Colonic mucosa (tissue), 4 donors: ENCODE measurements at regions not wholly inside any gene's neighbourhood (a gene's known extent, or its start where the extent isn't known, plus 50 kb on each side); places are given as distances from the start of the nearest gene placed in this dataset.

Experiments
- DNase-seq: peaks from one replicate; pipeline ENCODE4 v3.0.0-alpha.2; 2020
- H3K27ac ChIP-seq: fragments of 200-600 bp; one replicate; pipeline ENCODE4 v1.8.0; 2021
- H3K27me3 ChIP-seq: fragments of 200-600 bp; one replicate; pipeline ENCODE4 v1.8.0; 2021
- H3K36me3 ChIP-seq: fragments of 200-600 bp; one replicate; pipeline ENCODE4 v1.8.0; 2021
- H3K4me1 ChIP-seq: fragments of 200-600 bp; one replicate; pipeline ENCODE4 v1.8.0; 2021; ENCODE audit warnings: mild to moderate bottlenecking
- H3K4me3 ChIP-seq: fragments of 200-600 bp; one replicate; pipeline ENCODE4 v1.8.0; 2021
- H3K9ac ChIP-seq, 2 donors: one replicate each; pipeline ENCODE4 v1.7.0; 2013; ENCODE audit warnings: control low read depth in 2 of 2, low read depth in 2 of 2, low read length in 2 of 2
- H3K9me3 ChIP-seq: fragments of 200-600 bp; one replicate; pipeline ENCODE4 v1.8.0; 2021
- intact Hi-C: fragments of 100-400 bp; cut with DNase I; formaldehyde crosslinking; loops from one replicate; pipeline ENCODE4 v1.14.1; 2022
- TF ChIP-seq, protein P1 (sequence below): fragments of 200-600 bp; IDR thresholded peaks from one replicate; pipeline ENCODE4 v1.8.0; 2022; ENCODE audit warnings: antibody characterized with exemption, mild to moderate bottlenecking
- donor health status: healthy.
- donor health status: DM: no; HTN: no; CAD: no.
- donor health status: DM: no; HTN: no; CAD: no.

DNA sequence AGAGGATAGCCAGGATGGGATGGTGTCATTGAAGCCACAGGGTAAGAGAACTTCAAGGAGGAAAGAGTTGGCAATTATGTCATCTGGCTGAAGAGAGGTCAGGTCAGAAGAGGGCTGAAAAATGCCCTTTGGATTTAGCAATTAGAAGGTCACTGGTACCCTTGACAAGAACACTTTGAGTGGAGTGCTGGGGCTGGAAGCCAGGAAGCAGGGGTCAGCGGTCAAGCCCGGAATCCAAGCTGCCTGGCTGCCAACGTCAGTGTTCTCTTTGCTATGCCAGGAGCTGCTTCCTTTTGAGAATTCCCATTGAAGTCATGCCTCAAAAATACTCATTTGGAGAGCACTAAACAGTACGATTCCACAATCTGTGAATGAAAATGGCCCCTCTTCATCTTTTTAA is 386.5 kb downstream of the SHQ1 start:
- TF ChIP-seq, protein P1, sequence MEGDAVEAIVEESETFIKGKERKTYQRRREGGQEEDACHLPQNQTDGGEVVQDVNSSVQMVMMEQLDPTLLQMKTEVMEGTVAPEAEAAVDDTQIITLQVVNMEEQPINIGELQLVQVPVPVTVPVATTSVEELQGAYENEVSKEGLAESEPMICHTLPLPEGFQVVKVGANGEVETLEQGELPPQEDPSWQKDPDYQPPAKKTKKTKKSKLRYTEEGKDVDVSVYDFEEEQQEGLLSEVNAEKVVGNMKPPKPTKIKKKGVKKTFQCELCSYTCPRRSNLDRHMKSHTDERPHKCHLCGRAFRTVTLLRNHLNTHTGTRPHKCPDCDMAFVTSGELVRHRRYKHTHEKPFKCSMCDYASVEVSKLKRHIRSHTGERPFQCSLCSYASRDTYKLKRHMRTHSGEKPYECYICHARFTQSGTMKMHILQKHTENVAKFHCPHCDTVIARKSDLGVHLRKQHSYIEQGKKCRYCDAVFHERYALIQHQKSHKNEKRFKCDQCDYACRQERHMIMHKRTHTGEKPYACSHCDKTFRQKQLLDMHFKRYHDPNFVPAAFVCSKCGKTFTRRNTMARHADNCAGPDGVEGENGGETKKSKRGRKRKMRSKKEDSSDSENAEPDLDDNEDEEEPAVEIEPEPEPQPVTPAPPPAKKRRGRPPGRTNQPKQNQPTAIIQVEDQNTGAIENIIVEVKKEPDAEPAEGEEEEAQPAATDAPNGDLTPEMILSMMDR, result no peak
- Histone ChIP-seq H3K27ac (no peak overlapping the region), H3K9me3 (no peaks in the 10 kb centered on the region), H3K36me3 (no peaks in the 10 kb centered on the region), H3K27me3 (no peaks in the 10 kb centered on the region), H3K4me1 (peaks cover 6% of the 10 kb centered on the region), H3K4me3 (no peak overlapping the region), H3K9ac (no peak overlapping the region)
- intact Hi-C loops, result no loop called here
- DNase-seq, result no peak

DNA sequence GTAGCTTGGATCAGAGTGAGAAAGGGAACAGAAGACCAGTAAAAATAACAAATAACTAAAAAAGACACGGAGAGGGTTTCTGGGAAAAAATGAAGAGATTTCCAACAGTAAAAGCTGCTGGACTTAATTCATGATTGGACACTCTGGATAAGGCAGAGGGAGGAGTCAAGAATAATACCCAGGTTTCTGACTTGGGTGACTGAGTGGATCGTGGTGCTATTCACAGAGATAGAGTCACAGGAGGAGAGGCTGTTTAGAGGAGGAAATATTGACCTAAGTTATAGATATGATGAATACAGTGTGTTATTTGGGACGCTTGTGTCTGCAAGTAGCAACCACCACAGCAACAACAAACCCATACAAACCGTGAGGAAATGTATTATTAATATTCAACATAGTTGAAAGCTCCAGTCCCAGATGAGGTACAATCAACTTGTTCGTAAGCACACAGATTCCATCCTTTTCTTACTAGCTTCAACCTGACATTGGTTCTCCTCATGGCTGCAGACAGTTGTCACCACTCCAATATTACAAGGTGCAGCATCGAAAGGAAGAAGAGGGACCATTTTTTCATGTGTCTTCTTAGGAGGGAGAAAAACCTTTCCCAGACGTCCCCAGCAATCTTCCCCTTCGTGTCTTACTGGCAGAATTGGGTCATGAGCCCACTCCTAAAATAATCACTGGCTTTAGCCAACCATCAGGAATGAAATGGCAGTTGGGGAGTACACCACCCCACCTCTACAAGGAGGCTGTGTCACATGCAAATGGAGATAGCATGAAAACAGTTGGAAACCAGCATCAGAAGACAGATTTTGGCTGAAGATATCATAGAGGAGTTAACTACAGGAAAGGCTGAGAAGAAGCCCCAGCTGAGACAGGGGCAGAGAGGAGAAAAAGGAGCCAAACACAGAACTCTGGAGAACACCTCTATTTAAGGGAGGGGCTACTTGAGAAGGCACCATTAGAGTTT is 387.8 kb downstream of the SHQ1 start:
- intact Hi-C loops, result no loop called here
- no peaks in the 10 kb centered on the region for H3K27me3 ChIP-seq
- TF ChIP-seq, protein P1, result no peak
- no peak overlapping the region for H3K9ac ChIP-seq
- H3K9me3 ChIP-seq, result no peaks in the 10 kb centered on the region
- H3K36me3 ChIP-seq, result no peaks in the 10 kb centered on the region
- DNase-seq, result no peak
- no peak overlapping the region for H3K4me3 ChIP-seq
- H3K4me1 ChIP-seq, result peaks cover 6% of the 10 kb centered on the region
- no peak overlapping the region for H3K27ac ChIP-seq

DNA sequence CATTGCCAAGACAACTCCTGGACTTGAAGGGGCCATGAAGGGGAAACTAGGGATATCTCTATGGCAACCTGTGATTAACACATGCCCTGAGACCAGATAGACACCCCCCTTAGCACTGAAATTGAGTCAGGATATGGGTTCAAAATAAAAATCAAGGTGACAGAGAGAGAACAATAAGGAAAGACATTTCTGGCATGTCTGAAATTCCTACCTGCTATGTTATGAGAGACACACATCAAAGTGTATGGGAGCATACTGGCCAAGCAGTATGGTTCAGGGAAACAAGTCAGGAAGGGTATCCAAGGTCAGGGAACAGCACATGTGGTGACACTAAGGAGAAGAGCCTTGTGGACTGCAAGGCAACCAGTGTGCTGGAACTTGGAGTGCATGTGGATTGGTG is 388.7 kb downstream of the SHQ1 start:
- Histone ChIP-seq H3K27ac (no peak overlapping the region), H3K4me3 (no peak overlapping the region), H3K9me3 (no peaks in the 10 kb centered on the region), H3K9ac (no peak overlapping the region), H3K36me3 (no peaks in the 10 kb centered on the region), H3K4me1 (peaks cover 6% of the 10 kb centered on the region), H3K27me3 (no peaks in the 10 kb centered on the region)
- no peak for DNase-seq
- intact Hi-C loops, result no loop called here
- TF ChIP-seq, protein P1, result no peak

DNA sequence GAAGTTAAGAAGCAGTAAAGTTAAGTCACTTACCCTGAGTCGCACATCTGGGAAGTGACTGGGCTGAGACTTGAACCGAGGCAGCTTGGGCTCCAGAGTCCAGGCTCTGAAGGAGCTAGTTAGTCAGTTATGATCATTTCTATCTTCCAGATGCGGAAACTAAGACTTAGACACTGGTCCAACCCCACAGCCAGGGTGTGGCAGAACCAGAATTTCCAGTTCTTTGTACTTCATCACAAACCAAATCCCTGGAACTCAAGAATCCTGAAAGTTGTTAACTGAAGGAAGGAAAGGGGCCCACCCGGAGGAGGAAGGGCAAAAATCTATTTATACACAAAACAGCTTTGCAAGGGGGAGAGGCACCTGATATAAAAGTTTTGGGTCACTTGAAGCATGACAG is 389.9 kb downstream of the SHQ1 start:
- Histone ChIP-seq H3K4me1 (peaks cover 6% of the 10 kb centered on the region), H3K27me3 (no peaks in the 10 kb centered on the region), H3K9ac (no peak overlapping the region), H3K27ac (no peak overlapping the region), H3K9me3 (no peaks in the 10 kb centered on the region), H3K36me3 (no peaks in the 10 kb centered on the region), H3K4me3 (no peak overlapping the region)
- peak; percentile 91 for DNase-seq
- TF ChIP-seq, protein P1, result no peak
- intact Hi-C loops, result no loop called here

DNA sequence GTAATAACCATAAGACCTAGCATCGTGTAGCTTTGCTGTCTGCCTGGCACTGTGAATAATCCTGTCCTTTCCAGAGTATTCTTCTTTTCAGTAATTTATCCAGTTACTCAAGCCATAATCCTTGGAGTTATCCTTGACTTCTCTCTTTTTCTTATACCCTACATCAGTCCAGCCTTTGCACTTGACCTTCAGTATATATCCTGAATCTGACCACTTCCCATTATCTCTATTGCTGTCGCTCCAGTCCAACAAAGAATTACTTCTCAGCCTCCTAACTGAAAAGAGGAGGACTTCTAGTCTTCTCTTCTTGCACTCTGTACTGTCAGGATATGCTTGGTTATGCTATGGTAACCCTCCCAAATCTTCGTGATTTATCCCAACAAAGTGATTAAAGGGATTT is 393.8 kb downstream of the SHQ1 start:
- H3K27ac ChIP-seq, result no peak overlapping the region
- no peak overlapping the region for H3K4me3 ChIP-seq
- H3K36me3 ChIP-seq, result no peaks in the 10 kb centered on the region
- no peak overlapping the region for H3K9ac ChIP-seq
- H3K4me1 ChIP-seq, result peaks cover 17% of the 10 kb centered on the region
- DNase-seq, result no peak
- no peaks in the 10 kb centered on the region for H3K9me3 ChIP-seq
- intact Hi-C loops, result no loop called here
- H3K27me3 ChIP-seq, result no peaks in the 10 kb centered on the region
- TF ChIP-seq, protein P1, result no peak
